Tibial artery (tissue), 4 donors: ENCODE measurements at regions not wholly inside any gene's neighbourhood (a gene's known extent, or its start where the extent isn't known, plus 50 kb on each side); places are given as distances from the start of the nearest gene placed in this dataset.

ENCODE experiments used
- DNase-seq, 2 donors: peaks; one replicate each; pipeline ENCODE4 v3.0.0-alpha.2; 2019
- H3K27ac ChIP-seq, 2 donors: fragments of 200-600 bp; sonication (generic) in 1 of 2; 1 replicate in 1 of 2; 2 replicates in 1 of 2; pipeline ENCODE4 v1.5.1; 2018 to 2019; ENCODE audit warnings: mild to moderate bottlenecking in 1 of 2
- H3K27me3 ChIP-seq, 2 donors: fragments of 200-600 bp; sonication (generic) in 1 of 2; one replicate each; pipeline versions ENCODE4 v1.5.1 to v1.6.0; 2016 to 2019
- H3K36me3 ChIP-seq, 3 donors: fragments of 200-600 bp; sonication (generic) in 2 of 3; one replicate each; pipeline ENCODE4 v1.5.1; 2016 to 2019; ENCODE audit warnings: mild to moderate bottlenecking in 2 of 3
- H3K4me1 ChIP-seq, 4 donors: fragments of 200-600 bp; sonication (generic) in 2 of 4; 1 replicate in 3 of 4; 2 replicates in 1 of 4; pipeline ENCODE4 v1.5.1; 2016 to 2019
- H3K4me3 ChIP-seq, 2 donors: fragments of 200-600 bp; sonication (generic) in 1 of 2; 1 replicate in 1 of 2; 2 replicates in 1 of 2; pipeline ENCODE4 v1.5.1; 2018 to 2019; ENCODE audit warnings: mild to moderate bottlenecking in 2 of 2
- H3K9me3 ChIP-seq, 3 donors: fragments of 200-600 bp; sonication (generic) in 1 of 3; one replicate each; pipeline ENCODE4 v1.5.1; 2016 to 2019
- intact Hi-C: fragments of 100-400 bp; cut with DNase I; formaldehyde crosslinking; loops from one replicate; pipeline ENCODE4 v1.15.0; 2023; ENCODE audit warnings: low total_unique reads
- TF ChIP-seq, protein P1 (sequence below), 2 experiments: fragments of 200-600 bp in 1 of 2; fragments of 450-650 bp in 1 of 2; IDR thresholded peaks; one replicate each; pipeline ENCODE4 v1.5.1; 2017 to 2019; ENCODE audit warnings: antibody characterized with exemption in 2 of 2, mild to moderate bottlenecking in 1 of 2, moderate library complexity in 1 of 2

DNA sequence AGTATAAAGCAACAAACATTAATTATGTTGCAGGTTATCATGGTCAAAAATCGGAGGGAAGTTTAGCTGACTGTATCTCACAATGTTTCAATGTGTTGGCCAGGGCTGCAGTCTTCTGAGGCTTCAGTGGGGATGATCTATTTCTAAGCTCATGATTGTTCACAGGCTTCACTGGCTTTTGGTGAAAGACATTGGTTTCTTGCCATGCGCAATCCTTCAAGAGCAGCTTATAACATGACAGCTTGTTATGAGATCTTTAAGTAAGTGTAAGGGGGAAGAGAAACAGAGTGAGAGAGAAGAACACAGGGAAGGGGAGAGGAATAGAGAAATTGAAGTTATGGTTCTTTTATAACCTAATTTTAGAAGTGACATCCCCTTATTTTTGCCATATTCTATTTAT is 385.9 kb upstream of the CHD1 start:
- Histone ChIP-seq H3K27ac (no peak overlapping the region), H3K36me3 (no peaks in the 10 kb centered on the region), H3K27me3 (no peaks in the 10 kb centered on the region), H3K4me1 (no peaks in the 10 kb centered on the region), H3K9me3 (no peaks in the 10 kb centered on the region), H3K4me3 (no peak overlapping the region)
- TF ChIP-seq, protein P1, sequence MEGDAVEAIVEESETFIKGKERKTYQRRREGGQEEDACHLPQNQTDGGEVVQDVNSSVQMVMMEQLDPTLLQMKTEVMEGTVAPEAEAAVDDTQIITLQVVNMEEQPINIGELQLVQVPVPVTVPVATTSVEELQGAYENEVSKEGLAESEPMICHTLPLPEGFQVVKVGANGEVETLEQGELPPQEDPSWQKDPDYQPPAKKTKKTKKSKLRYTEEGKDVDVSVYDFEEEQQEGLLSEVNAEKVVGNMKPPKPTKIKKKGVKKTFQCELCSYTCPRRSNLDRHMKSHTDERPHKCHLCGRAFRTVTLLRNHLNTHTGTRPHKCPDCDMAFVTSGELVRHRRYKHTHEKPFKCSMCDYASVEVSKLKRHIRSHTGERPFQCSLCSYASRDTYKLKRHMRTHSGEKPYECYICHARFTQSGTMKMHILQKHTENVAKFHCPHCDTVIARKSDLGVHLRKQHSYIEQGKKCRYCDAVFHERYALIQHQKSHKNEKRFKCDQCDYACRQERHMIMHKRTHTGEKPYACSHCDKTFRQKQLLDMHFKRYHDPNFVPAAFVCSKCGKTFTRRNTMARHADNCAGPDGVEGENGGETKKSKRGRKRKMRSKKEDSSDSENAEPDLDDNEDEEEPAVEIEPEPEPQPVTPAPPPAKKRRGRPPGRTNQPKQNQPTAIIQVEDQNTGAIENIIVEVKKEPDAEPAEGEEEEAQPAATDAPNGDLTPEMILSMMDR (IDR thresholded peaks at IDR 0.05): no peak
- intact Hi-C loops: no loop called here
- DNase-seq: no peak

GRCh38 chr5:99308131-99308530 is 379.3 kb upstream of the CHD1 start:
- no peaks in the 10 kb centered on the region for H3K36me3 ChIP-seq
- H3K9me3 ChIP-seq: no peaks in the 10 kb centered on the region
- no peak overlapping the region for H3K4me3 ChIP-seq
- intact Hi-C loops: no loop called here
- H3K27ac ChIP-seq: no peak overlapping the region
- TF ChIP-seq, protein P1 (IDR thresholded peaks at IDR 0.05): no peak
- no peaks in the 10 kb centered on the region for H3K4me1 ChIP-seq
- H3K27me3 ChIP-seq: no peaks in the 10 kb centered on the region
- no peak for DNase-seq

DNA sequence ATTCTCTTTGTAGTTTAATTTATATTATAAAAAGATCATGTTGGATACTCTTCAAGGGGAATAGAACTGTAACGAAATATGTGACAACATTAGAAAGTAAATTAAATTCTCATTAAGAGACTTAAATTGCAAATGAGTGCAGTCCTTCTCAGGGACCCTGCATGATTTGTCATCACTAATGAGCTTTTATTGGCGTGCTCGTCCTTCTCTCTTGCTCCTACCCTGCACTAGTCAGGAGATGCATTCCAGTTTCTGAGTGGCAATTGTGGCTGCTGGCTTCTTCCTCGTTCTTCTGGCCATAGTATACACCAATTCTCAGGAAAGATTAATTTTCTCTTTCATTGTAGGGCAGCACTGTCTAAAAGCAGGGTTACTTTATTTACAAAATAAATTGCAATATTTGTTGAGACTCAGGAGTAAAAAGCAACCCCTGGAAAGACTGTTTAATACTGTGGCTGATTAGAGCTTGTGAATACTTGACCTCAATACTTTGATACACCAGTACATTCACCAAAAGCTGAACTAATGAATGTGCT is 376.3 kb upstream of the CHD1 start:
- H3K27ac ChIP-seq: no peak overlapping the region
- H3K4me3 ChIP-seq: no peak overlapping the region
- no peaks in the 10 kb centered on the region for H3K4me1 ChIP-seq
- intact Hi-C loops: no loop called here
- no peaks in the 10 kb centered on the region for H3K9me3 ChIP-seq
- no peak for DNase-seq
- TF ChIP-seq, protein P1 (IDR thresholded peaks at IDR 0.05): no peak
- H3K27me3 ChIP-seq: no peaks in the 10 kb centered on the region
- no peaks in the 10 kb centered on the region for H3K36me3 ChIP-seq

GRCh38 chr5:99285606-99286005 is 356.8 kb upstream of the CHD1 start:
- Histone ChIP-seq H3K27ac (no peak overlapping the region), H3K4me1 (no peaks in the 10 kb centered on the region), H3K9me3 (no peaks in the 10 kb centered on the region), H3K4me3 (no peak overlapping the region), H3K27me3 (no peaks in the 10 kb centered on the region), H3K36me3 (no peaks in the 10 kb centered on the region)
- TF ChIP-seq, protein P1 (IDR thresholded peaks at IDR 0.05): no peak
- no peak for DNase-seq
- intact Hi-C loops: no loop called here

DNA sequence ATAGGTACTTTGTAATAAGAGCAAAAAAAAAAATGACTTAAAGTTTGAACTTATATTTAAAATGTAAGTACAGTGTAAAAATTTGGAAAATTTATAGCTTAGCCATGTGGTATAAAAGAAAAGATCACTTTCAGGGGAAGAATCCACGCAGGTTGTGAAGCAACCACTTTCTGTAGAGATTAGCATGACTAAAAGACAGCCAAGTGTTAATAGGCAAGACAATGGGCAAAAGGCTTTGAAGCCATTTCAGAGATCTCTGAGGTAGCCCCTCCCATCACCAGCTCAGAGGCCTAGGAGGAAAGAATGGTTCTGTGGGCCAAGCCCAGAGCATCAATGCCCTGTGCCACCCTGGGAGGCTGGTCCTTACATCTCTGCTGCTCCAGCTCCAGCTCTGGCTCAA is 346.3 kb upstream of the CHD1 start:
- DNase-seq: no peak
- H3K9me3 ChIP-seq: no peaks in the 10 kb centered on the region
- no peak overlapping the region for H3K27ac ChIP-seq
- H3K27me3 ChIP-seq: no peaks in the 10 kb centered on the region
- no peaks in the 10 kb centered on the region for H3K36me3 ChIP-seq
- TF ChIP-seq, protein P1 (IDR thresholded peaks at IDR 0.05): no peak
- intact Hi-C loops: no loop called here
- no peaks in the 10 kb centered on the region for H3K4me1 ChIP-seq
- H3K4me3 ChIP-seq: no peak overlapping the region

GRCh38 chr5:99272576-99272975 is 343.8 kb upstream of the CHD1 start:
- Histone ChIP-seq H3K27ac (no peak overlapping the region), H3K36me3 (no peaks in the 10 kb centered on the region), H3K27me3 (no peaks in the 10 kb centered on the region), H3K4me1 (no peaks in the 10 kb centered on the region), H3K4me3 (no peak overlapping the region), H3K9me3 (no peaks in the 10 kb centered on the region)
- no peak for DNase-seq
- TF ChIP-seq, protein P1 (IDR thresholded peaks at IDR 0.05): no peak
- intact Hi-C loops: no loop called here
